DND-41 (cell line): ENCODE measurements at regions not wholly inside any gene's neighbourhood (a gene's known extent, or its start where the extent isn't known, plus 50 kb on each side); places are given as distances from the start of the nearest gene placed in this dataset.

Experiments
- EZH2 ChIP-seq: IDR thresholded peaks from 3 replicates; pipeline ENCODE4 v1.6.1; 2012; ENCODE audit warnings: borderline replicate concordance, low read depth, mild to moderate bottlenecking, moderate library complexity, low read length, inconsistent platforms; ENCODE audit not compliant: severe bottlenecking
- TF ChIP-seq, protein P1 (sequence below): IDR thresholded peaks from 2 replicates; pipeline ENCODE4 v1.5.1; 2012; ENCODE audit warnings: borderline replicate concordance, low read length, moderate library complexity, mild to moderate bottlenecking; ENCODE audit not compliant: poor library complexity, severe bottlenecking; ENCODE audit errors: extremely low read depth

- TF ChIP-seq, protein P1, sequence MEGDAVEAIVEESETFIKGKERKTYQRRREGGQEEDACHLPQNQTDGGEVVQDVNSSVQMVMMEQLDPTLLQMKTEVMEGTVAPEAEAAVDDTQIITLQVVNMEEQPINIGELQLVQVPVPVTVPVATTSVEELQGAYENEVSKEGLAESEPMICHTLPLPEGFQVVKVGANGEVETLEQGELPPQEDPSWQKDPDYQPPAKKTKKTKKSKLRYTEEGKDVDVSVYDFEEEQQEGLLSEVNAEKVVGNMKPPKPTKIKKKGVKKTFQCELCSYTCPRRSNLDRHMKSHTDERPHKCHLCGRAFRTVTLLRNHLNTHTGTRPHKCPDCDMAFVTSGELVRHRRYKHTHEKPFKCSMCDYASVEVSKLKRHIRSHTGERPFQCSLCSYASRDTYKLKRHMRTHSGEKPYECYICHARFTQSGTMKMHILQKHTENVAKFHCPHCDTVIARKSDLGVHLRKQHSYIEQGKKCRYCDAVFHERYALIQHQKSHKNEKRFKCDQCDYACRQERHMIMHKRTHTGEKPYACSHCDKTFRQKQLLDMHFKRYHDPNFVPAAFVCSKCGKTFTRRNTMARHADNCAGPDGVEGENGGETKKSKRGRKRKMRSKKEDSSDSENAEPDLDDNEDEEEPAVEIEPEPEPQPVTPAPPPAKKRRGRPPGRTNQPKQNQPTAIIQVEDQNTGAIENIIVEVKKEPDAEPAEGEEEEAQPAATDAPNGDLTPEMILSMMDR, result no peak
- no peak for TF ChIP-seq EZH2
Observed at GRCh38 chr6:97775012-97775411, 492.0 kb upstream of the MMS22L start.
